ENCODE measurements at regions not wholly inside any gene's neighbourhood (a gene's known extent, or its start where the extent isn't known, plus 50 kb on each side); places are given as distances from the start of the nearest gene placed in this dataset.

GRCh38 chr3:159635047-159635641 is 353.5 kb upstream of the IL12A start:
- Histone ChIP-seq H3K27me3 (ENCODE audit: low read length) (no peaks in the 10 kb centered on the region), H4K20me1 (ENCODE audit: insufficient read depth, low read depth, low read length) (no peaks in the 10 kb centered on the region), H3K36me3 (ENCODE audit: insufficient read depth, low read length) (no peaks in the 10 kb centered on the region), H3K9me2 (replicated peaks; ENCODE audit: insufficient read depth, low read length) (no peaks in the 10 kb centered on the region), H3K79me2 (ENCODE audit: low read length) (no peaks in the 10 kb centered on the region), H3K9me3 (ENCODE audit: low read length) (no peaks in the 10 kb centered on the region), H3K27ac (ENCODE audit: low read length) (no peak overlapping the region), H2AFZ (ENCODE audit: low read length) (no peak overlapping the region), H3K4me3 (ENCODE audit: low read length) (no peak overlapping the region), H3K4me2 (ENCODE audit: low read depth, low read length, poor library complexity, severe bottlenecking) (no peak overlapping the region), H3K9ac (ENCODE audit: low read length) (no peak overlapping the region), H3K4me1 (ENCODE audit: low read length) (no peaks in the 10 kb centered on the region)
- DNase-seq = no peak

- Histone ChIP-seq H3K4me2 (ENCODE audit: low read depth, low read length, poor library complexity, severe bottlenecking) (no peak overlapping the region), H3K9me3 (ENCODE audit: low read length) (no peaks in the 10 kb centered on the region), H3K36me3 (ENCODE audit: insufficient read depth, low read length) (no peaks in the 10 kb centered on the region), H4K20me1 (ENCODE audit: insufficient read depth, low read depth, low read length) (no peaks in the 10 kb centered on the region), H3K4me1 (ENCODE audit: low read length) (no peaks in the 10 kb centered on the region), H3K9me2 (replicated peaks; ENCODE audit: insufficient read depth, low read length) (no peaks in the 10 kb centered on the region), H3K79me2 (ENCODE audit: low read length) (no peaks in the 10 kb centered on the region), H3K27ac (ENCODE audit: low read length) (no peak overlapping the region), H2AFZ (ENCODE audit: low read length) (no peak overlapping the region), H3K4me3 (ENCODE audit: low read length) (no peak overlapping the region), H3K9ac (ENCODE audit: low read length) (no peak overlapping the region), H3K27me3 (ENCODE audit: low read length) (no peaks in the 10 kb centered on the region)
- DNase-seq = no peak
Measured at GRCh38 chr3:159637883-159638542, 350.6 kb upstream of the IL12A start.

DNA sequence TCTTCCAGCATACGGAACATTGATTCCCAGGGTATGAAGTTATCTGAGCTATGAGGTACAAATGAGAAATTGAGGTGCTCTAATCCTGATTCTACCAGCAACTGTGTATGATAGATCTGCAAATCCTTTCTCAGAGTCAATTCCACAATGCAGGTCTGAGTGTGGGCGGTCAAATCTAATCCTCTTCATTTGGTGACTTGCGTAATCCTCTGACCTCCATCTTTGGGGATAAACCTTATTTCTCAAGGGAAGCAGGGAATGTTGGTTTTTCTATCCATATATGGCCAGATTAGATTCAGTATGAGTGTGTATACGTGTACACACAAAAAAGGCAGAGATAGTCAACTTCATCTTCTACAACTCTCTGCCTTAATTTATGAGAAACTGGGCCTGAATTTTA is 348.4 kb upstream of the IL12A start:
- no peaks in the 10 kb centered on the region for H3K79me2 ChIP-seq (ENCODE audit: low read length)
- no peak overlapping the region for H3K4me3 ChIP-seq (ENCODE audit: low read length)
- H3K27ac ChIP-seq (ENCODE audit: low read length) = no peak overlapping the region

GRCh38 chr3:159643406-159643805 is 345.2 kb upstream of the IL12A start:
- H3K4me1 ChIP-seq (ENCODE audit: low read length) = no peaks in the 10 kb centered on the region
- H3K9me2 ChIP-seq (replicated peaks; ENCODE audit: insufficient read depth, low read length) = no peaks in the 10 kb centered on the region
- H3K4me2 ChIP-seq (ENCODE audit: low read depth, low read length, poor library complexity, severe bottlenecking) = no peak overlapping the region
- H3K27ac ChIP-seq (ENCODE audit: low read length) = no peak overlapping the region
- no peaks in the 10 kb centered on the region for H3K36me3 ChIP-seq (ENCODE audit: insufficient read depth, low read length)
- no peak overlapping the region for H3K9ac ChIP-seq (ENCODE audit: low read length)
- H3K79me2 ChIP-seq (ENCODE audit: low read length) = no peaks in the 10 kb centered on the region
- no peak overlapping the region for H3K4me3 ChIP-seq (ENCODE audit: low read length)
- no peaks in the 10 kb centered on the region for H3K27me3 ChIP-seq (ENCODE audit: low read length)
- no peaks in the 10 kb centered on the region for H3K9me3 ChIP-seq (ENCODE audit: low read length)
- H2AFZ ChIP-seq (ENCODE audit: low read length) = no peak overlapping the region
- H4K20me1 ChIP-seq (ENCODE audit: insufficient read depth, low read depth, low read length) = no peaks in the 10 kb centered on the region
- DNase-seq = no peak

More for the DNA sequence above, 348.4 kb upstream of the IL12A start:
- Histone ChIP-seq H3K36me3 (ENCODE audit: insufficient read depth, low read length) (no peaks in the 10 kb centered on the region), H3K9me2 (replicated peaks; ENCODE audit: insufficient read depth, low read length) (no peaks in the 10 kb centered on the region), H3K9ac (ENCODE audit: low read length) (no peak overlapping the region), H3K9me3 (ENCODE audit: low read length) (no peaks in the 10 kb centered on the region), H3K4me2 (ENCODE audit: low read depth, low read length, poor library complexity, severe bottlenecking) (no peak overlapping the region), H4K20me1 (ENCODE audit: insufficient read depth, low read depth, low read length) (no peaks in the 10 kb centered on the region), H3K4me1 (ENCODE audit: low read length) (no peaks in the 10 kb centered on the region), H2AFZ (ENCODE audit: low read length) (no peak overlapping the region), H3K27me3 (ENCODE audit: low read length) (no peaks in the 10 kb centered on the region)
- DNase-seq = no peak

GRCh38 chr3:159645874-159646273 is 342.8 kb upstream of the IL12A start:
- Histone ChIP-seq H3K27ac (ENCODE audit: low read length) (no peak overlapping the region), H4K20me1 (ENCODE audit: insufficient read depth, low read depth, low read length) (no peaks in the 10 kb centered on the region), H3K79me2 (ENCODE audit: low read length) (no peaks in the 10 kb centered on the region), H3K36me3 (ENCODE audit: insufficient read depth, low read length) (no peaks in the 10 kb centered on the region), H3K4me1 (ENCODE audit: low read length) (no peaks in the 10 kb centered on the region), H3K9ac (ENCODE audit: low read length) (no peak overlapping the region), H3K4me2 (ENCODE audit: low read depth, low read length, poor library complexity, severe bottlenecking) (no peak overlapping the region), H2AFZ (ENCODE audit: low read length) (no peak overlapping the region), H3K27me3 (ENCODE audit: low read length) (no peaks in the 10 kb centered on the region), H3K4me3 (ENCODE audit: low read length) (no peak overlapping the region), H3K9me2 (replicated peaks; ENCODE audit: insufficient read depth, low read length) (no peaks in the 10 kb centered on the region), H3K9me3 (ENCODE audit: low read length) (no peaks in the 10 kb centered on the region)
- no peak for DNase-seq

GRCh38 chr3:159649951-159650350 is 338.7 kb upstream of the IL12A start:
- DNase-seq = no peak
- H3K9me3 ChIP-seq (ENCODE audit: low read length) = no peaks in the 10 kb centered on the region

GRCh38 chr3:159650726-159651125 is 337.9 kb upstream of the IL12A start:
- Histone ChIP-seq H3K4me1 (ENCODE audit: low read length) (no peaks in the 10 kb centered on the region), H3K27ac (ENCODE audit: low read length) (no peak overlapping the region), H3K27me3 (ENCODE audit: low read length) (no peaks in the 10 kb centered on the region), H2AFZ (ENCODE audit: low read length) (no peak overlapping the region), H4K20me1 (ENCODE audit: insufficient read depth, low read depth, low read length) (no peaks in the 10 kb centered on the region), H3K4me3 (ENCODE audit: low read length) (no peak overlapping the region), H3K79me2 (ENCODE audit: low read length) (no peaks in the 10 kb centered on the region), H3K9ac (ENCODE audit: low read length) (no peak overlapping the region), H3K36me3 (ENCODE audit: insufficient read depth, low read length) (no peaks in the 10 kb centered on the region), H3K9me3 (ENCODE audit: low read length) (no peaks in the 10 kb centered on the region), H3K9me2 (replicated peaks; ENCODE audit: insufficient read depth, low read length) (no peaks in the 10 kb centered on the region), H3K4me2 (ENCODE audit: low read depth, low read length, poor library complexity, severe bottlenecking) (no peak overlapping the region)
- no peak for DNase-seq

More at GRCh38 chr3:159649951-159650350, 338.7 kb upstream of the IL12A start:
- Histone ChIP-seq H3K4me2 (ENCODE audit: low read depth, low read length, poor library complexity, severe bottlenecking) (no peak overlapping the region), H3K27me3 (ENCODE audit: low read length) (no peaks in the 10 kb centered on the region), H3K27ac (ENCODE audit: low read length) (no peak overlapping the region), H3K4me1 (ENCODE audit: low read length) (no peaks in the 10 kb centered on the region), H3K79me2 (ENCODE audit: low read length) (no peaks in the 10 kb centered on the region), H3K9ac (ENCODE audit: low read length) (no peak overlapping the region), H3K36me3 (ENCODE audit: insufficient read depth, low read length) (no peaks in the 10 kb centered on the region), H3K9me2 (replicated peaks; ENCODE audit: insufficient read depth, low read length) (no peaks in the 10 kb centered on the region), H2AFZ (ENCODE audit: low read length) (no peak overlapping the region), H4K20me1 (ENCODE audit: insufficient read depth, low read depth, low read length) (no peaks in the 10 kb centered on the region), H3K4me3 (ENCODE audit: low read length) (no peak overlapping the region)

GRCh38 chr3:159652452-159652851 is 336.2 kb upstream of the IL12A start:
- Histone ChIP-seq H3K9me3 (ENCODE audit: low read length) (no peaks in the 10 kb centered on the region), H3K36me3 (ENCODE audit: insufficient read depth, low read length) (no peaks in the 10 kb centered on the region), H3K79me2 (ENCODE audit: low read length) (no peaks in the 10 kb centered on the region), H3K9ac (ENCODE audit: low read length) (no peak overlapping the region), H3K4me1 (ENCODE audit: low read length) (no peaks in the 10 kb centered on the region), H3K27me3 (ENCODE audit: low read length) (no peaks in the 10 kb centered on the region), H3K4me2 (ENCODE audit: low read depth, low read length, poor library complexity, severe bottlenecking) (no peak overlapping the region), H3K9me2 (replicated peaks; ENCODE audit: insufficient read depth, low read length) (no peaks in the 10 kb centered on the region), H3K4me3 (ENCODE audit: low read length) (no peak overlapping the region), H3K27ac (ENCODE audit: low read length) (no peak overlapping the region), H2AFZ (ENCODE audit: low read length) (no peak overlapping the region), H4K20me1 (ENCODE audit: insufficient read depth, low read depth, low read length) (no peaks in the 10 kb centered on the region)
- DNase-seq = no peak
